ENCODE measurements at regions not wholly inside any gene's neighbourhood (a gene's known extent, or its start where the extent isn't known, plus 50 kb on each side); places are given as distances from the start of the nearest gene placed in this dataset.

DNA sequence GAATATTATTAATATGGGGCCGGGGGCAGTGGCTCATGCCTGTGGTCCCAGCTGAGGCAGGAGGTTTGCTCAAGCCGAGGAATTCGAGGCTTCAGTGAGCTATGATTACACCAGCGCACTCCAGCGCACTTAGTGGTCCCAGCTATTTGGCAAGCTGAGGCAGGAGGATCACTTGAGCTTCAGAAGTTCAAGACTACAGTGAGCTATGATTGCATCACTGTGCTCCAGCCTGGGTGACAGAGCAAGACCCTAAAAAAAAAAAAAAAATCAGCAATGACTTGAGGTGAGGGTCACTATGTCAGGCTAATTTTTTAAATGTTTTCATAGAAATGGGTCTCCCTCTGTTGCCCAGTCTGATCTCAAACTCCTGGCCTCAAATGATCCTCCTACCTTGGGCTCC is 243.4 kb downstream of the RBM19 start:
- TF ChIP-seq, protein P1, sequence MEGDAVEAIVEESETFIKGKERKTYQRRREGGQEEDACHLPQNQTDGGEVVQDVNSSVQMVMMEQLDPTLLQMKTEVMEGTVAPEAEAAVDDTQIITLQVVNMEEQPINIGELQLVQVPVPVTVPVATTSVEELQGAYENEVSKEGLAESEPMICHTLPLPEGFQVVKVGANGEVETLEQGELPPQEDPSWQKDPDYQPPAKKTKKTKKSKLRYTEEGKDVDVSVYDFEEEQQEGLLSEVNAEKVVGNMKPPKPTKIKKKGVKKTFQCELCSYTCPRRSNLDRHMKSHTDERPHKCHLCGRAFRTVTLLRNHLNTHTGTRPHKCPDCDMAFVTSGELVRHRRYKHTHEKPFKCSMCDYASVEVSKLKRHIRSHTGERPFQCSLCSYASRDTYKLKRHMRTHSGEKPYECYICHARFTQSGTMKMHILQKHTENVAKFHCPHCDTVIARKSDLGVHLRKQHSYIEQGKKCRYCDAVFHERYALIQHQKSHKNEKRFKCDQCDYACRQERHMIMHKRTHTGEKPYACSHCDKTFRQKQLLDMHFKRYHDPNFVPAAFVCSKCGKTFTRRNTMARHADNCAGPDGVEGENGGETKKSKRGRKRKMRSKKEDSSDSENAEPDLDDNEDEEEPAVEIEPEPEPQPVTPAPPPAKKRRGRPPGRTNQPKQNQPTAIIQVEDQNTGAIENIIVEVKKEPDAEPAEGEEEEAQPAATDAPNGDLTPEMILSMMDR (IDR thresholded peaks at IDR 0.05), result no peak
- no peak for TF ChIP-seq EP300 (IDR thresholded peaks at IDR 0.05)
- no peak for TF ChIP-seq POLR2A (IDR thresholded peaks at IDR 0.05)
- H3K9me3 ChIP-seq, result peaks cover 0 to 19% (median 0%) of the 10 kb centered on the region in 4 donors
- no peaks in the 10 kb centered on the region for H3K27me3 ChIP-seq
- 66 to 72% methylated on average over 5 of the region's 5 CpGs for WGBS, 2 donors
- no peaks in the 10 kb centered on the region for H3K36me3 ChIP-seq
- no peak overlapping the region for H3K4me3 ChIP-seq
- no peaks in the 10 kb centered on the region for H3K4me1 ChIP-seq
- no peak for DNase-seq (ENCODE audit: low spot score in 2 of 2)
- H3K27ac ChIP-seq, result no peak overlapping the region

DNA sequence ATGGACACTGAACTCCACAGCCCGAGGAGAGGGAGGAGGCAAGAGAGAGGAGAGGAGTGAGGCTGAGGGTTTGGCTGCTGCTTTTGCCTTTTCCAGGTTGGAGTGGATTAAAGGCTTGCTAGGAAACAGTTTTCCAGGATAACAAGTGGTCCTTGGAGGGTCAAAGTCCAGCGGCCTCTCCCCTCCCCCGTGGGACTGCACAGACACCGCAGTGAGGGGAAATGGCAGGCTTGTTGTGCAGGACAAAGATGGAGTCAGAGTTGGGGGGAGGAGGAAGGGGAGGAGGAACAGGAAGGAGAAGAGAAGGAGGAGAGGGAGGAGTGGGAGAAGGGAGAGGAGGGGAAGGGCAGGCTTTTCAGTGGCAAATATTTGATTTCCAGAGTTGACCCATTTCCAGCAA is 245.5 kb downstream of the RBM19 start:
- Histone ChIP-seq H3K36me3 (no peaks in the 10 kb centered on the region), H3K27me3 (no peaks in the 10 kb centered on the region), H3K4me3 (no peak overlapping the region), H3K9me3 (peaks cover 0 to 16% (median 0%) of the 10 kb centered on the region in 4 donors), H3K4me1 (no peaks in the 10 kb centered on the region), H3K27ac (no peak overlapping the region)
- TF ChIP-seq POLR2A (IDR thresholded peaks at IDR 0.05) (no peak), EP300 (IDR thresholded peaks at IDR 0.05) (no peak)
- TF ChIP-seq, protein P1 (IDR thresholded peaks at IDR 0.05), result no peak
- whole genome bisulfite sequencing, 2 donors, result 15 to 20% methylated on average over 4 of the region's 4 CpGs
- no peak for DNase-seq (ENCODE audit: low spot score in 2 of 2)

DNA sequence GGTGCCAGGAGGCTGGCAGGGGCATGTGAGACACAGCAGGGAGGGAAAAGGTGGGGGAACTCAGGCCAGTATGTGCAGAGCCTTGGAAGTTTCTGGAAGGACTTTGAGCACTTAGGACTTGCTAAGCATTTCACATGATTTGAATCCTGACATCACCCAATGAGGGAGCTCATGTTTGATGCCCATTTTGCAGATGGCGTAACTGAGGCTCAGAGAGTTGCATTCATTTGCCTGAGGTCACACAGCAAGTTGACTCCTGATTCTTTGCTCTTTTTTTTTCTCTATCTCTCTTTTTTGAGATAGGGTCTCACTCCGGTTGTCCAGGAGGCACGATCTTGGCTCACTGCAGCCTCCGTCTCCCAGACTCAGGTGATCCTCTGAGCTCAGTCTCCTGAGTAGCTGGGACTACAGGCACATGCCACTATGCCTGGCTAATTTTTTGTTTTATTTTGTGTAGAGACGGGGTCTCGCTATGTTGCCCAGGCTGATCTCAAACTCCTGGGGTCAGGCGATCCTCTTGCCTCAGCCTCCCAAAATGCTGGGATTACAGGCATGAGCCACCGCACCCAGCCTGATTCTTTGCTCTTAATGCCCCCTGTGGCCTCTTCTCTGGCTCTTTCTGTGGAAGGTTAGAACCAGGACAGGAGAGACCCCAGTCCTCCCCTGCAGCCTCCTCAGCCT is 246.1 kb downstream of the RBM19 start:
- H3K27me3 ChIP-seq, result no peaks in the 10 kb centered on the region
- H3K4me3 ChIP-seq, result no peak overlapping the region
- H3K9me3 ChIP-seq, result peaks cover 0 to 16% (median 0%) of the 10 kb centered on the region in 4 donors
- no peaks in the 10 kb centered on the region for H3K4me1 ChIP-seq
- no peak overlapping the region for H3K27ac ChIP-seq
- H3K36me3 ChIP-seq, result no peaks in the 10 kb centered on the region
- no peak for DNase-seq (ENCODE audit: low spot score in 2 of 2)
- no peak for TF ChIP-seq EP300 (IDR thresholded peaks at IDR 0.05)
- no peak for TF ChIP-seq POLR2A (IDR thresholded peaks at IDR 0.05)
- TF ChIP-seq, protein P1 (IDR thresholded peaks at IDR 0.05), result no peak
- WGBS, 2 donors, result 89 to 91% methylated on average over 8 of the region's 8 CpGs

DNA sequence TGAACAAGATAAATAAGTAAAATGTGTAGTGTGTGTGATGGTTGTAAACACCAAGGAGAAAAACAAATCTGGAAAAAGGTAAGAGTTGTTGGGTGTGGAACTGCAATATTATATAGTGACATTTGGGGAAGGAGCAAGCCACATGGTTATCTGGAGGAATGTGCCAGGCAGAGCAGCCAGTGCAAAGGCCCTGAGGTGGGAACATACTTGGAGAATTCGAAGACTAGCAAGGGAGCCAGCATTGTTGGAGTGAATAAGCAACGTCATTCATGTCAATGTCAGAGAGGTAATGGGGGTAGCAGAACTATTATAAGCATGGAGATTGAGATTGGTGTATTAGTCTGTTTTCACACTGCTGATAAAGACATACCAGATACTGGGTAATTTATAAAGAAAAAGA is 241.5 kb upstream of the LHX5 start:
- no peaks in the 10 kb centered on the region for H3K4me1 ChIP-seq
- no peaks in the 10 kb centered on the region for H3K36me3 ChIP-seq
- H3K27me3 ChIP-seq, result no peaks in the 10 kb centered on the region
- no peak overlapping the region for H3K4me3 ChIP-seq
- no peak for DNase-seq (ENCODE audit: low spot score in 2 of 2)
- no peak overlapping the region for H3K27ac ChIP-seq
- TF ChIP-seq, protein P1 (IDR thresholded peaks at IDR 0.05), result no peak
- TF ChIP-seq EP300 (IDR thresholded peaks at IDR 0.05), result no peak
- TF ChIP-seq POLR2A (IDR thresholded peaks at IDR 0.05), result no peak
- peaks cover 0 to 28% (median 1%) of the 10 kb centered on the region in 4 donors for H3K9me3 ChIP-seq
- 74 to 79% methylated on average over 2 of the region's 2 CpGs for WGBS, 2 donors

DNA sequence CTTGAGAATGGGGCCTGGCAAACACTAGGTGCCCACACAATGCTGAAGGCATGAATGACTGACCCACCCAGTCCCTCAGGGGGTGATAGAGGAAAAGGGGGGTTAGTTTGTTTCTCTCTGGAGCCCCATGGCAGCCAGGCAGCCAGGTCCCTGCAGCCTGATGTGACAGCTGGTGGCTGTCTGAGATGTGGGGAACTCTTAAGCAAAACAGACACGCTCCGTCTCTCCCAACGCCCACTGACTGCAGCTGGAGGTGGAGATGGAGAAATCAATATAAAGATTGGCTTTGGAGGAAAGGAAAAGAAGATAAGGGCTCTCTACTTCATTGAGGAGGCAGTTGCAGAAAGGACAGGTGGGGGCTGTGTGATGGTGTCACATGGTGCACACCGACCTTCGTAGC is 240.8 kb upstream of the LHX5 start:
- no peak overlapping the region for H3K4me3 ChIP-seq
- no peak for DNase-seq (ENCODE audit: low spot score in 2 of 2)
- 74 to 79% methylated on average over 5 of the region's 5 CpGs for whole genome bisulfite sequencing, 2 donors
- TF ChIP-seq, protein P1 (IDR thresholded peaks at IDR 0.05), result no peak
- TF ChIP-seq POLR2A (IDR thresholded peaks at IDR 0.05), result no peak
- no peak for TF ChIP-seq EP300 (IDR thresholded peaks at IDR 0.05)
- H3K4me1 ChIP-seq, result no peaks in the 10 kb centered on the region
- H3K9me3 ChIP-seq, result peaks cover 0 to 28% (median 1%) of the 10 kb centered on the region in 4 donors
- H3K27me3 ChIP-seq, result no peaks in the 10 kb centered on the region
- no peaks in the 10 kb centered on the region for H3K36me3 ChIP-seq
- no peak overlapping the region for H3K27ac ChIP-seq
